Activated CD8-positive, alpha-beta memory T cell treated with anti-CD3 and anti-CD28 coated beads for 48 hours (primary cell): ENCODE measurements at regions not wholly inside any gene's neighbourhood (a gene's known extent, or its start where the extent isn't known, plus 50 kb on each side); places are given as distances from the start of the nearest gene placed in this dataset.
"Not testable (repeated sequence)": the region's sequence is repeated elsewhere in the genome, so short reads cannot be mapped to it uniquely, and the experiment has no call there.

Source experiments
- DNase-seq, 3 experiments: peaks; one replicate each; pipeline ENCODE4 v3.0.0-alpha.2; 2020; ENCODE audit warnings: low read depth in 2 of 3, low spot score in 2 of 3

DNA sequence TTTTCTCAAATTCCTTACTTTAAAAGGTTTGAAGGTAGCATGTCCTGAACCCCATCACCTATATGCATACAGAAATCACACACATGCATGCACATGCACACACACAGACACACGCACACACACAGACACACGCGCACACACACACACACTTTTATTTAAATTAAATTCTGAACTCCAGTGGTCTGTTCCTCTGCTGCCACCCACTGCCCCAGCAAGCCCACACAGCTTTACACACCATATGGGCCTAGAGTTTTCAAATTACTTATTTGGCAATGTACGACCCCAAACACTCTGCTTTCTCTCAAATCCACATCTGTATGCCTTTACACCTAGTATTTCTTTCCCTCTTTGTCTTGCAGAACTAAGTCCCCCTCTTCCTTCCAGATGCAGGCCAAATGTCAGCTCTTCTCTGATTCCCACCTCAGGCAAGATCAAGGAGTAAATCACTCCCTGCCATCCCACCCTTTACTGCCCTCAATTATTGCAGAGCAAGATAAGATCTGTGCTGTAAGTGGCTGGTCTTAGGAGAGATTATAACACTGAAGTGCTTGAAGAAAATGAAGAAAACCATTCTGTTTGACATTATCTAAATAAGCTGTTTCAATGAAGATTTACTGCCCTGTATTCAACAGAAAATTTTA lies 429.9 kb upstream of the CXADR start:
- no peak for DNase-seq

DNA sequence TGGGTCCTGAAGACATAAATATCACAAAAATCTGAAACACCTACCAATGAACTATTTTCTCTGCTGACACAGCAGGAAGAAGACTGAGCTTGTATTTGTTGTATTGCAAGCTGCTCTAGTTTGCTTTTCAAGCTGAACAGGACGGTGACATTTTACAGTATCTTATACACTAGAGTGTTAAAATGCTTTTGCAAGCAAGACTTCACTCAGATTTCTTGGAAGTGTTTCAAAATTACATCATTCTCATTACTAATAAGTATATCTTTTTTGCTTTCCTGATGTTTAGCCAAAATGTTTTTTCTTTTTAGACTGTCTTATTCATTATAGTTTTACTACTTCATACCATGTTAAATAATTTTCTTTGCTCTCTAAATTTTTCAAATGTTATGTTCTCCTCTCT lies 427.1 kb upstream of the CXADR start:
- no peak for DNase-seq

DNA sequence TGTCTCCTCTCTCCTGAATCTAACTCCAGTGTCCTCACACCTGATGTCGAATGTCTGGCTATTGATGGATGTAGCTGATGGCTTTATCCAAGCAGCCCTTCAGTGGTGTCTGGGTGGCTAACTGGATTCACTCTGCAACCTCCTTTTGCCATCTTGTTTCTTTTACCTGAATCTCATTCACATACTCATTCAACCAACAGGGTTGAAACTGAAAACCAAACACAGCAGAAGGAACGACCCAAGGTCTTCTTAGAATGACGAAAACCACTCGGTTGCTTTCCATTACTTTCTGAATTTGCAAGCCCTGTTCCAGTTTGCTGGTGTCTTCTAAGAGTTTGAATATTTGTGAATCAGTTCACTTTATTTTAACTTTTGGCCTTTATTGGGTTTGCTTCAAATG lies 424.3 kb upstream of the CXADR start:
- DNase-seq, result no peak

DNA sequence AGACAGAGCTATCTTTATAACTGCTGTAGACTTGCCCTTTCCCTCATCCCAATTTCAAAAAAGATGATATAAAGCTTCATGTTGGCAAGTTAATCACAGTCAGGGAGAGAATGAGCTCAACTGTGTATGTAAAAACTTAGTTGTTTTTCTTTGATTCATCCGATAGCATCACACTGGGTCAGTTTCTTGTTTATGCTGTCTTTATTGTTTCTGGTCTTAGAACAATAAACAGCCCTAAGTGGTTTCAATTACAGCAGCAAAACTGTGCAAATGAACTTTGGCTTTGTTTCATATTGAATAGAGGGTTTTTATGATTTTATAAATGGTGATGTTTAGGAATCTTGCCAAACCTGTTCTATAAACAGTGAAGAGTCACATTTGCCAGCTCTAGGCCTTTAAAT lies 423.8 kb upstream of the CXADR start:
- DNase-seq, result no peak

DNA sequence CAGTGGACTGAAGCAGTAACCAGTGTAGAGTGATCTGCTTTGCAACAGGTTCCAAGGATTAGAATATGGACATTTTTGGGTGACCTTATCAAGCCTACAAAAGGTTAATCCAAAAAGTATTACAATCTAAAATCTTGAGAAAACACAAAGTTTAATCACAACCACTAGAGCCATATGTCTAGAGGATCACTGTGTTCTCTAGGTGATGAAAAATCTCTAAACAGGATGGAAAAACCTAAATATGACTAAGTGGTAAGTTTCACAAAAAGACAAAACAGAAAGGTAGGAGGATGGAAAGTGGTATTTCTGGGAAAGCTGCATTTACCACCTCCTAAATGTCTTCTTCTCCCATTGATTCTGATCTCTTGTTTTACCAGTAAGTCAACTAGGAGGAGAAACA lies 411.1 kb upstream of the CXADR start:
- no peak for DNase-seq

DNA sequence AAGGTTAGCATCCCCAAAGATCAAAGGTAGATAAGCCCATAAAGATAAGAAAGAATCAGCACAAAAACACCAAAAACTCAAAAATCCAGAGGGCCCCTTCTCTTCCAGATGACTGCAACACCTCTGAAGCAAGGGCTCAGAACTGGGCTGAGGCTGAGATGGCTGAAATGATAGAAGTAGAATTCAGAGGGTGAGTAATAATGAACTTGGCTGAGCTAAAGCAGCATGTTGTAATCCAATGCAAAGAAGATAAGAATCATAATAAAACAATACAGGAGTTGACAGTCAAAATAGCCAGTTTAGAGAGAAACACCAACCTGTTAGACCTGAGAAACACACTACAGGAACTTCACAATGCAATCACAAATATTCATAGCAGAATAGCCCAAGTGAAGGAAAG lies 406.9 kb upstream of the CXADR start:
- no peak for DNase-seq

DNA sequence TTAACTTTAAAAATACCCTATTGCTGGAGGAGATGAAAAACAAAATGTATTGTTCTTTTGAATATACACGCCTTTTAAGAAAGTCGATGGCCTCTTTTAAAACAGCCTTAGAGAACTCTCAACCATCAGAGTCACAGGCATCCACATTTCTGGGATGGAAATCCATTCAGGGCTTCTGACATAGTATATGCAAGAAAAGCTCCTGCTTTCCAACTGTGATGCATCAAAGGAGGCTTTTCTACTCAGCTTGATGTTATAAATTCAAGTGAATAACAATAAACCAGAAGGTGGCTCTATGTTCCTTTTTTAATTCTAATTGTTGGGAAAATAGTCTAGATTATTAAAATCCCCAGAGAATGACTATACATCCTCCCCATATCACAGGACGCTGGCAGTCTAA lies 398.8 kb upstream of the CXADR start:
- DNase-seq, result no peak

DNA sequence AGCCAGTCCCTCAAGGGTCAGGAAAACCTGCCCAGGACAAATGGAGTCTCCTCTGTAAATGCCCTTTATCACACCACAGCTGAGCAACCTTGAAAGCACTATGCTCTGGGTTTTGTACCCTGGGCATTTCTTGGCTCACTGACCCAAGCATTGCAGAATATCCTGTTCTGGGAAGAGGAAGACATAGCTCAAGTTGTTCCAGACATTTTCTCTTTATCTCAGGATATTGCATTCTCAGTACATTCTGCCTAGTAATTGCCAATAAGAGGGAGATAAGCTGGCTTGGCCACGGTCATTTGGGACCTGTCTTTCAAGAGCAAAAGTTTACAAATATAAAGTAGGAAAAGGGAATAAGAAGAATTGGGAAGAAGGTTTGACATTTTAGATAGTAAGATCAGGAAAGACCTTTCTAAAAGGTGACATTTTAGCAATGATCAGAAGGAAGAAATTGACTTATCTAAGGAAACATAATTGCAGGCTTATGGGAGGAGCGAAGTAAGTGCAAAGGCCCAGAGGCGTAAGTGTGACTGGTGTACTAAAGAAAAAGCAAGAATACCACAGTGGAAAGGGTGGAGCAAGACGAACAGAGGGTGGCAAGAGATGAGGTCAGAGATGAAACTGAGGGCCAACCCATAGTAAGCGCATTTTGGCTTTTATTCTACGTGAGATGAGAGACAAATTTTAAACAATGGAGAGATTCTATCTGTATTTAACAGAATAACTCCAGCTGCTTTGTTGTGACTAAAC lies 394.0 kb upstream of the CXADR start:
- DNase-seq, result no peak

DNA sequence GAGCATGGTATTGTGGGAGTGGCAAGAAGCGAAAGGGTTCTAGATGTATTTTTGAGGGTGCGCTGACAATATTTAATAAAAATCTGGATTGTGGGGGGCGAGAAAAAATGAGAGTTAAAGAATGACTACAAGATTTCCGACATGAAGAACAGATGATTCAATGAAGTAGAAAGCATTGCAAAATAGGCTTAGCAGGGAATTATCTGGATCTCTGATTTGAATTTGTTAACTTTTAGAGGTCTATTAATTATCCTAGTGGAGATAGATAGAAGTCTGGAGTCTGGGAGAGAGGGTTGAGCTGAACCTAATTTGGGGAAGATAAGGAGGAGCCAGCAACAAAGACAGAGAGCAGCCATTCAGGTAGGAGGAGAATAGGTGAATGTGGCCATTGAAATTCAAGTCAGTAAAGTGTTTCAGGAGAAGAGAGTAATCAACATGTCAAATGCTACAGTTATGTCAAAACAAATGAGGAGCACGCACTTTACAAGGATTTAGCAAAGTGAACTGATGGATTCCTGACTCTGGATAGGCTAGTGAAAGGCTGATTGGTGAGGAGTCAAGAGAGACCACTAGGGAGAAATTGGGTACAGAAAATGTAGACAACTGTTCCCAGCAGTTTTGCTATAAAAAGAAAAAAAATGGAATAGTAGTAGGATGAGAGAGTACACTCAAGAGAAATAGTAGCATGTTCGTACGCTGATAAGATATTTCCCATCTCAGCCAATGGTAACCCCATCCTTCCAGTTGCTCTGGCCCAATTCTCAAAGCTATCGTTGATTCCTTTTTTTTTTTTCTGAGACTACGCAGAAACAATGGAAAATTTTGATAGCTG lies 393.2 kb upstream of the CXADR start:
- DNase-seq, result no peak

DNA sequence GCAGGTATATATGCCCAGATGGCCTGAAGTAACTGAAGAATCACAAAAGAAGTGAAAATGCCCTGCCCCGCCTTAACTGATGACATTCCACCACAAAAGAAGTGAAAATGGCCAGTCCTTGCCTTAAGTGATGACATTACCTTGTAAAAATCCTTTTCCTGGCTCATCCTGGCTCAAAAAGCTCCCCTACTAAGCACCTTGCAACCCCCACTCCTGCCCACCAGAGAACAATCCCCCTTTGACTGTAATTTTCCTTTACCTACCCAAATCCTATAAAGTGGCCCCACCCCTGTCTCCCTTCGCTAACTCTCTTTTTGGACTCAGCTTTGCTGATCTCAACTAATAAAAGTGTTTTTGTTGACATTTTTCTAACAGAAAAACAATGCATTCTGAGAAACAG lies 385.4 kb upstream of the CXADR start:
- DNase-seq, result not testable (repeated sequence)

DNA sequence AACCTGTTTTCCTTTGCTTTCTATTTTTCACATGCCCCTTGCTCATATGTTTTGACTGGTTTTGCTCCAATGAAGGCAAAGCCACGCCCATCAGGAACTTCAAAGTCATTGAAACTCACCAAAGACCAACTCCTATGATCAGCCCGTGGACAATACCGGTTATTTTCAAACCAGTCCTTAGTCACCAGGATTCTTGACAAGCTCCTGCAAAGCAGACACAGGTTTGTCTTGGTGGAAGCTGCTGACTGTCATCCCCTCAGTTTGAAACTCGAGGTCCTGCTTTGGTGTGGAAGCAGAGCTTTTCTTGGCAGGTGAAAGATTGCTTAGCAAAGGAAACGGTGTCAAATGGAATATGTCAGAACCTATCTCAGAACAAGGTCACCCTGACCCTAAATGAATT lies 384.7 kb upstream of the CXADR start:
- DNase-seq, result no peak

DNA sequence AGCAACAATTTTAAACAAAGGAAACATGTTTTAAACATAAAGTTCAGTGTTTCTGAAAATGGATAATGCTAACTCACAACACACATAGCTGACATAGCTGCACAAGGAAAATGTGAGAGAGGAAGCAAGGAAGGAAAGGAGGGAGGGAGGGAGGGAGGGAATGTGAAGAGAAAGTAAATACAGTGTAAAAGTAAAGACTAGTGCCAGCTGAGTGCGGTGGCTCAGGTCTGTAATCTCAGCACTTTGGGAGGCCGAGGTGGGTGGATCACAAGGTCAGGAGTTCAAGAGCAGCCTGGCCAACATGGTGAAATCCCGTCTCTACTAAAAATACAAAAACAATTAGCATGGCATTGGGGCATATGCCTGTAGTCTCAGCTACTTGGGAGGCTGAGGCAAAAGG lies 373.7 kb upstream of the CXADR start:
- DNase-seq, result not testable (repeated sequence)

DNA sequence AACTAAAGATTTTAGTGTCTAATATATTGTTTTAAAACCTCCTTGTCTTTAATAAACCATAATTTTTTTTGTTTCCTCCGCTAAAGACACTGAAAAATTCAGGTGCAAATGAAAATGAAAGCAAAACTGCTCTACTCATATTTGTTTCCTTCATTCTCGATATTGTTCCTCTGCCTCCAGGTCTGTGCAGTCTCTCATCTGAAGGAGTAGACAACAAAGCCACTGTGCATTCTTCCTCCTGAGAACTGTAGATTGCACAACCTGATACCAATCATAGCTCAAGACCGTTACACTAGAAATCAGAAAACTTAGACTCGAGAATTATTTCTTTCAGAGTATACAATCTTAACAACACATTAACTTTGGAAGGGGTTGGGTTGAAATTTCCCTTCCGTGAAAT lies 373.1 kb upstream of the CXADR start:
- no peak for DNase-seq

DNA sequence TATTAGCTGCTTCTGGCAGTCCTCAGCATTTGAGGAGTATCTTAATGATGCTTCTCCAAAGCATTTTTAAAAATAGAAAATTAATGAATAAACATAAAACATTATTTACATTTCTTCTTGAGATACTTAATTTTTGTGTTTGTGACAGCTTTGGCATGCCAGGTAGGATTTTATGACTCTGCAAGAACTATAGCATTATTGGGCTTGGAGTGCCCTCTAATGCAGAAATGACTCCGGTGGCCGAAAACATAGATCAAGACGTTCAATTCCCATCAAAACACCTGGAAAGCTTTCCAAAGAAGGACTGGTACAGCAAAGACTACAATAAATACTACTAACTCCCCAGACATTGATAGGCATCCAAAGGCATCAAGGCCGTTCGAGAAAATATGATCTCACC lies 366.4 kb upstream of the CXADR start:
- no peak for DNase-seq

DNA sequence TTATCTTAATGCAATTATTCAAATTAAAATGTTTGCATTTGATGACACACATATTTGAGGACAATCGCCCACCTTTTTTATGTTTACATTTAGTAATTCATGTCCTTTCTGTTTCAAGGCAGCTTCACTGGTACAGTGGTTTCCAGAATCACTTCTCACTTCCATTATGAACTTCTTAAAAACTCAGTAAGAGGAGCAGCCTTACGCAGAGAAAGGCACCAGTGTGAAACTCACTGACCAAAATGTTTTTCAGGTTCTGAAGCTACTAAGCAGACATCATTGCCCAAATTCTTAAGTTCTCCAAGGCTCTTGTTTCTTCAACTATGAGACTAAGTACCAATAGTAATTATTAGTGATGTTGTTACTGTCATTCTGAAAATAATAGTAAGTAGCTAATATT lies 353.1 kb upstream of the CXADR start:
- no peak for DNase-seq

DNA sequence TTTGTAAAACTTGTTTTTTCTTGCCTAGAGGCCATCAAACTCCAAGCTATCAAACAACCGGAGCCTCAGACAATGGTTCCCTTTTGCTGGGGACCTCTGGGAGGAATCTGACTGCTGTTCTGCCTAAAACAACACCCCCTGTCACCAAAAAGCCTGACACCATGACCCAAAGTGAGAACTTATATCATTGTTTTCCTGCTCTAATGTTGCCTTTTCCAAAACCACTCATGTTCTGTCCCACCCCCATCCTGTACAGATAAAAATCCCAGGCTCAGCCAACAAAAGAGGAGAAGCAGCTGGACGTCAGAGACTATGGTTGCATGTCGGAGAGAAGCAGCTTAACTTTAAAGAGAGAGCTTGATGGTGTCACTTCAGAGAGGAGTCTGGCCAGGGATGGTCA lies 327.2 kb upstream of the CXADR start:
- no peak for DNase-seq

DNA sequence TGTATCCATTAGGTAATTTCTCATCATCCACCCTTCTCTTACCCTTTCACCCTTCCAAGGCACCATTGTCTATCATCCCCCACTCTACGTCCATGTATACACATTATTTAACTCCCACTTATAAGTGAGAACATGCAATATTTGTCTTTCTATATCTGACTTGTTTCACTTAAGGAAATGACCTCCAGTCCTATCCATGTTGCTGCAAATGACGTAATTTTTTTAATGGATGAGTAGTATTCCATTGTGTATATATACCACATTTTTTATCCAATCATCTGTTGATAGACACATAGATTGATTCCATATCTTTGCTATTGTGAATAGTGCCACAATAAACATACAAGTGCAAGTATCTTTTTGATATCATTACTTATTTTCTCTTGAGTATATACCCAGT lies 322.9 kb upstream of the CXADR start:
- no peak for DNase-seq

DNA sequence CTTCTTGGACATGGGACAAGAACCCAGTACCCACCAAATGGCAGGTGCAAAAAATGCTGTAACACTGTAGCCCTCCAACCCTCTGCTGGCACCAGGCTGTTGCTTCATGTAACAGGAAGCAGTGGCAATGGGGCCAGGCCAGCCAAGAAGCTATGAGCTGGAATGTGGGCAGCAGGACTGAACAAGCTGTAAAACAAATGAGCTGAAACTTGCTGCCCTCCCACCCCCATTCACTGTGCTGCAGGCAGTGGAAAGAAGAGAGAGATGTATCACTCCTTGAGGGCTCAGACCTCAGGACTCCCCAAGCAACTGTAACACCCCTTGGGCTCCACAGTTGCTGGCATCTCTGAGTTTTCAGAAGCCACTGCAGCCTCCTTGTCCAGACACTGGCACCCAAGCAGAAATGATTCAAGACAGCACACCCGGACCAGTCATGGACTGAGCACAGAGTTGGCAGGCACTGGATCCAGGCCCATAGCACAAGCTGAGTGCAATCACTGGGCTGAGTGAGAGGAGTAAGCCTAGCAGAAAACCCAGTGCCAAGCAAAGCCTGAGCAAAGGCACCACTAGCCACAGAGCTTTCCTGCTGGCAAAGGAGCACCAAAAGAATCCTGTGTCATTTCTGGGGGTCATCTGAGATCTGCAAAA lies 321.4 kb upstream of the CXADR start:
- no peak for DNase-seq

DNA sequence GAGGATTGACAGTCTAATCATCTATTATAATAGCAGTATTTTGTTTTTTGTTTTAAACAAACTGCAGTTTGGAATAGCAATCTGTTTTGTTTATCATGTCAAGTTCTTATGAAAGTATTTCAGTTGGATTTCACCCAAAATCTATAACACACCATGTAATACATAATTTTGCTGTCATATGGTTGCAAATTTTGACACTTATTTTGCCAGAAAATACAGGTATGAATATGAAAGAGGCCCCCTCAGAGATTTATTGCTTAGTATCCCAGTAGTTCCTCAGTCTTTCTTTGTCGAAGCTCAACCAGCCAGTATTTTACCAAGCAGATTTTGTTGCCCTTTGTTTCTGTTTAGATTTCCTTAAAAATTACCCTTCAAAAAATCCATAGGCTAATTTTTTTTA lies 317.5 kb upstream of the CXADR start:
- no peak for DNase-seq

DNA sequence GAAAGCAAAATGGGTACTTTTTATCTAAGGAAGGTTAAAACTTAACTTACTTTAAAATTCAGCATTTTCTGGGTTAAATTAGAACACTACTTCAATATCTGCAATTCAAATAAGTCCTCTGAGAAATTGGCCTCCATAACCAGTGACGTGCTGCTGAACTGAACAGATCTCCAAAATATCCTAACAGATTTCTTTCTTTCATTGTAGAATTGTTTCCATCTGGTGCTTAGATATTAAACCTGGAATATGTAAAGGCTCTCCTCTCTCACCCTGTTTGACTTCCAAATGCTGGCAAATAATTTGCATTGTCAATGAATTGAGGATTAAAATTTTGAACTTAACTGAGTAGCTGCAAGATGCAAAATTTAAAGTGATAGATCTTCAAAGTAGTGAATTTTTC lies 316.9 kb upstream of the CXADR start:
- no peak for DNase-seq

DNA sequence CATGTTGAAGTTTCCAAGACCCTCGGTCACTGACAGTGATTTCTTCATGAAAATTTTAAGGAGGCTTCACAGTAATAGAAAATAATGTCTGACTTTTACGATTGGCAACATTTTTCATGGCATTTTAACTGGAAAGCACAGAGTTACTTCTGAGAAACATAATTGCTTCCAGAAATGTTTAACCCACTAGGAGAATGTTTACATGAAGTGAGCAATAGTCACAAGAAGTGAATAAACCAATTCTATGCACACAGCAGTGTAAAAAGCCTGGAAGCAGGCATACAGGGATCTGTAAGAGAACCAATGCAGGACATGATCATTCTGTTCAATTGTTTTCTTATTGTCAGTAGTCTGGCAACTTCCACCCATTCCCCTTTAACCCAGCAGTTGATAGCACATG lies 316.2 kb upstream of the CXADR start:
- no peak for DNase-seq

DNA sequence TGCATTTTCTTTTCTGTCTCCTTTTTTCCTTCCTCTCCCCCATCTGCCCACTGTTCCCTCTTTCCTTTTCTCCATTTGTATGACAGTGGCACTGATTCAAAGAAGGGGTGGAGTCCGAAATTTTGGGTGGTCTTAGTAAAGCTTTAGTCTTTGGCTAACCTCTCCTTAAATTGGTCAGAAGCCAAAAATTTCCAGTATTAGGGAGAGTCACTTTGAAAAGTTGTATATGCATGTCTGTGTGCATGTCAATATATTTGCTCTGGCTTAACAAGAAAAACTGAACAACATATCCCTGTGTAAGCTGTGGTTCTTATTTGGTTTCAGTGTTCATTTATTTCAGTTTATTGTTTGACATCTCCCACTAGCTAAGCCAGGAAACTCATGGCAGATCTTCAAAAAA lies 314.8 kb upstream of the CXADR start:
- DNase-seq, result no peak
